ENCODE measurements at regions not wholly inside any gene's neighbourhood (a gene's known extent, or its start where the extent isn't known, plus 50 kb on each side); places are given as distances from the start of the nearest gene placed in this dataset.

DNA sequence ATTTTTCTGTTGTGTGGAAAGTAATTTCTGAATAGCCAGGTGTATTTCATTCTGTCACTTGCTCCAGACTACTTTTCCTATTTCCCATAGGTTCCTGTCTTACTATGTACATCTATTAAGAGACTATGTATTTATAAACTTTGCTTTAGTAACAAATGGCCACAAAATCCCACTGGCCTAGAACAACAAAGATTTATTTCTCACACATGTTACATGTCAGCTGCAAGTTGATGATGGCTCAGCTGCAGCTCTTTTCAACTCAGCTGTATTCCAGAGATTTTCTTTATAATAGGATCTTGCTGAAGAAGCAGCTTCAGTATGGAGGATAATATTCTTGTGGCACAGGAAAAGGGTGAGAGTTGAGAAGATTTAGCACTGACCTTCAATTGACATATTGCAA, 539.6 kb upstream of the LRRC4C start:
- Histone ChIP-seq H3K27ac (replicated peaks) (no peak overlapping the region), H3K4me3 (replicated peaks; ENCODE audit: insufficient read depth, low read length) (no peak overlapping the region), H3K27me3 (ENCODE audit: insufficient read depth, poor library complexity, severe bottlenecking) (no peaks in the 10 kb centered on the region)
- no peak for DNase-seq (ENCODE audit: low read depth in 1 of 2, low spot score in 1 of 2)
- TF ChIP-seq, protein P1, sequence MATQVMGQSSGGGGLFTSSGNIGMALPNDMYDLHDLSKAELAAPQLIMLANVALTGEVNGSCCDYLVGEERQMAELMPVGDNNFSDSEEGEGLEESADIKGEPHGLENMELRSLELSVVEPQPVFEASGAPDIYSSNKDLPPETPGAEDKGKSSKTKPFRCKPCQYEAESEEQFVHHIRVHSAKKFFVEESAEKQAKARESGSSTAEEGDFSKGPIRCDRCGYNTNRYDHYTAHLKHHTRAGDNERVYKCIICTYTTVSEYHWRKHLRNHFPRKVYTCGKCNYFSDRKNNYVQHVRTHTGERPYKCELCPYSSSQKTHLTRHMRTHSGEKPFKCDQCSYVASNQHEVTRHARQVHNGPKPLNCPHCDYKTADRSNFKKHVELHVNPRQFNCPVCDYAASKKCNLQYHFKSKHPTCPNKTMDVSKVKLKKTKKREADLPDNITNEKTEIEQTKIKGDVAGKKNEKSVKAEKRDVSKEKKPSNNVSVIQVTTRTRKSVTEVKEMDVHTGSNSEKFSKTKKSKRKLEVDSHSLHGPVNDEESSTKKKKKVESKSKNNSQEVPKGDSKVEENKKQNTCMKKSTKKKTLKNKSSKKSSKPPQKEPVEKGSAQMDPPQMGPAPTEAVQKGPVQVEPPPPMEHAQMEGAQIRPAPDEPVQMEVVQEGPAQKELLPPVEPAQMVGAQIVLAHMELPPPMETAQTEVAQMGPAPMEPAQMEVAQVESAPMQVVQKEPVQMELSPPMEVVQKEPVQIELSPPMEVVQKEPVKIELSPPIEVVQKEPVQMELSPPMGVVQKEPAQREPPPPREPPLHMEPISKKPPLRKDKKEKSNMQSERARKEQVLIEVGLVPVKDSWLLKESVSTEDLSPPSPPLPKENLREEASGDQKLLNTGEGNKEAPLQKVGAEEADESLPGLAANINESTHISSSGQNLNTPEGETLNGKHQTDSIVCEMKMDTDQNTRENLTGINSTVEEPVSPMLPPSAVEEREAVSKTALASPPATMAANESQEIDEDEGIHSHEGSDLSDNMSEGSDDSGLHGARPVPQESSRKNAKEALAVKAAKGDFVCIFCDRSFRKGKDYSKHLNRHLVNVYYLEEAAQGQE (IDR thresholded peaks at IDR 0.05; ENCODE audit: insufficient replicate concordance, low read depth), result no peak
- TF ChIP-seq, protein P2, sequence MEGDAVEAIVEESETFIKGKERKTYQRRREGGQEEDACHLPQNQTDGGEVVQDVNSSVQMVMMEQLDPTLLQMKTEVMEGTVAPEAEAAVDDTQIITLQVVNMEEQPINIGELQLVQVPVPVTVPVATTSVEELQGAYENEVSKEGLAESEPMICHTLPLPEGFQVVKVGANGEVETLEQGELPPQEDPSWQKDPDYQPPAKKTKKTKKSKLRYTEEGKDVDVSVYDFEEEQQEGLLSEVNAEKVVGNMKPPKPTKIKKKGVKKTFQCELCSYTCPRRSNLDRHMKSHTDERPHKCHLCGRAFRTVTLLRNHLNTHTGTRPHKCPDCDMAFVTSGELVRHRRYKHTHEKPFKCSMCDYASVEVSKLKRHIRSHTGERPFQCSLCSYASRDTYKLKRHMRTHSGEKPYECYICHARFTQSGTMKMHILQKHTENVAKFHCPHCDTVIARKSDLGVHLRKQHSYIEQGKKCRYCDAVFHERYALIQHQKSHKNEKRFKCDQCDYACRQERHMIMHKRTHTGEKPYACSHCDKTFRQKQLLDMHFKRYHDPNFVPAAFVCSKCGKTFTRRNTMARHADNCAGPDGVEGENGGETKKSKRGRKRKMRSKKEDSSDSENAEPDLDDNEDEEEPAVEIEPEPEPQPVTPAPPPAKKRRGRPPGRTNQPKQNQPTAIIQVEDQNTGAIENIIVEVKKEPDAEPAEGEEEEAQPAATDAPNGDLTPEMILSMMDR (IDR thresholded peaks at IDR 0.05; ENCODE audit: insufficient read depth, low read length), result no peak
- TF ChIP-seq GABPA (IDR thresholded peaks at IDR 0.05; ENCODE audit: low read depth), result no peak
- no peak for TF ChIP-seq POLR2AphosphoS5 (IDR thresholded peaks at IDR 0.05; ENCODE audit: low read depth)
- TF ChIP-seq SPI1 (IDR thresholded peaks at IDR 0.05; ENCODE audit: borderline replicate concordance, low read depth), result no peak

DNA sequence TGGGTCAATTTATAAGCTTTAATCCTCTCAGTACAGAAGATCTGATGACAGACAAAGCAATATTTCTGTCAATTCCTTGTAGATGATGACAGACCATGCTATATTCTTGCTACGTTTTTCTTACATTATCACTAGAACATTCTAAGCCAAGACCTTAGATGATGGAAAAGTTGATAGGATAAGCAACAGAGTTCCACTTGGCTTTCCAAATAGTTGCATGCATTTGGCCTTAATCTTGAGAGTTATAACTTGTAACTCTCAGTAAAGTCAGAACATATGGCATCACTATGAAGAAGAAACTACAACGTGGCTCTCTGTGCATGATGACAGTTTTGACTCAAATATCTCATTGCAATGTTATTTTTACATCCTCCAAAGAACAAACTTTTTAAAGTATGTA, 544.3 kb upstream of the LRRC4C start:
- no peak overlapping the region for H3K27ac ChIP-seq (replicated peaks)
- H3K27me3 ChIP-seq (ENCODE audit: insufficient read depth, poor library complexity, severe bottlenecking), result no peaks in the 10 kb centered on the region
- TF ChIP-seq, protein P2 (IDR thresholded peaks at IDR 0.05; ENCODE audit: insufficient read depth, low read length), result no peak
- H3K4me3 ChIP-seq (replicated peaks; ENCODE audit: insufficient read depth, low read length), result no peak overlapping the region
- no peak for DNase-seq (ENCODE audit: low read depth in 1 of 2, low spot score in 1 of 2)

DNA sequence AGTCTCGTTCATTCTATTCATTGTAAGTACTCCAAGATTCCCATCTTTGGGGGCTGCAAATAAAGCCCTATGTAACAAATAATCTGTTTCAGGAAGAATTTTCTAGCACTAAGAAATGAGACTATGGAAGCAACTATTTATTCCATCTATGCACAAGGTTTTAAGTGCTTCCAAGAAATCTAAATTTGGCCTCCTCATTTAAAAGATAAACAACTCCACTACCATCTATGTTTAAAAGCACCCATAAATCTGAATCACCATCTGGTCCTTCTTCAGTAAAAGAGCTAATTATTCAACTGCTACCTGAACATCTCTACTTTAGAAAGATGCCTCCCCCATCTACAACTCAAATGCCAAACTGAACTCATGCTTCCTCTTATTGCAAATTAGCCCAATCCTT, 547.3 kb upstream of the LRRC4C start:
- no peak for DNase-seq (ENCODE audit: low read depth in 1 of 2, low spot score in 1 of 2)
- Histone ChIP-seq H3K4me3 (replicated peaks; ENCODE audit: insufficient read depth, low read length) (no peak overlapping the region), H3K27me3 (ENCODE audit: insufficient read depth, poor library complexity, severe bottlenecking) (no peaks in the 10 kb centered on the region), H3K27ac (replicated peaks) (no peak overlapping the region)
- TF ChIP-seq SPI1 (IDR thresholded peaks at IDR 0.05; ENCODE audit: borderline replicate concordance, low read depth) (no peak), POLR2AphosphoS5 (IDR thresholded peaks at IDR 0.05; ENCODE audit: low read depth) (no peak)
- TF ChIP-seq, protein P1 (IDR thresholded peaks at IDR 0.05; ENCODE audit: insufficient replicate concordance, low read depth), result no peak

DNA sequence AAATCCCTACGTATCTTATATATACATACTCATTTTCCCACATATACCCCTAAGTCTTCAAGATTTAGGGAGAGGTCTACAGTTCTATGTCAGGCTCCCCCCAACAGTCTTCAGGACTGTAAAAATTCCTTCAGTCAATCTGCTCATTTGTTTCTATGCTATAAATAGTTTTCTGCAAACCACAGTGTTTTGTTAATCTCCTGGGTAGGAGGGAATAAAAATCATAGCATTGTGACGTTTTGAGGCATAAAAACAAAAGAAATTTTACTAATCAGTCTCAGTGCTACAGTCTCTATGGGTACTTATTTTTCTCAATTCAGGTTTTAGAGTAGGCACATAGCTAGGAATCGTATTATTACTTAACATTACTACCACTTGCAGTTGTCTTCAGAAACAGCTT, 552.8 kb upstream of the LRRC4C start:
- no peak for DNase-seq (ENCODE audit: low read depth in 1 of 2, low spot score in 1 of 2)
- H3K27ac ChIP-seq (replicated peaks), result no peak overlapping the region
- H3K4me3 ChIP-seq (replicated peaks; ENCODE audit: insufficient read depth, low read length), result no peak overlapping the region
- TF ChIP-seq, protein P2 (IDR thresholded peaks at IDR 0.05; ENCODE audit: insufficient read depth, low read length), result no peak
- TF ChIP-seq POLR2AphosphoS5 (IDR thresholded peaks at IDR 0.05; ENCODE audit: low read depth), result no peak
- no peak for TF ChIP-seq SPI1 (IDR thresholded peaks at IDR 0.05; ENCODE audit: borderline replicate concordance, low read depth)
- TF ChIP-seq GABPA (IDR thresholded peaks at IDR 0.05; ENCODE audit: low read depth), result no peak
- TF ChIP-seq, protein P1 (IDR thresholded peaks at IDR 0.05; ENCODE audit: insufficient replicate concordance, low read depth), result no peak
- no peaks in the 10 kb centered on the region for H3K27me3 ChIP-seq (ENCODE audit: insufficient read depth, poor library complexity, severe bottlenecking)
